ENCODE measurements at regions not wholly inside any gene's neighbourhood (a gene's known extent, or its start where the extent isn't known, plus 50 kb on each side); places are given as distances from the start of the nearest gene placed in this dataset.
"Not testable (repeated sequence)": the region's sequence is repeated elsewhere in the genome, so short reads cannot be mapped to it uniquely, and the experiment has no call there.

GRCh38 chr7:9919-10318 is 182.5 kb upstream of the FAM20C start:
- DNase-seq, result not testable (repeated sequence)

GRCh38 chr7:32565-33280 is 159.6 kb upstream of the FAM20C start:
- not testable (repeated sequence) for DNase-seq

- DNase-seq, result not testable (repeated sequence)
Measured at GRCh38 chr7:35121-35541, 157.2 kb upstream of the FAM20C start.

- DNase-seq, result not testable (repeated sequence)
Measured at GRCh38 chr7:36539-36938, 155.8 kb upstream of the FAM20C start.

- DNase-seq, result not testable (repeated sequence)
Measured at GRCh38 chr7:37656-38055, 154.7 kb upstream of the FAM20C start.

GRCh38 chr7:38444-38843 is 153.9 kb upstream of the FAM20C start:
- not testable (repeated sequence) for DNase-seq

GRCh38 chr7:39984-40740 is 152.2 kb upstream of the FAM20C start:
- not testable (repeated sequence) for DNase-seq

- no peak for DNase-seq
Measured at GRCh38 chr7:40799-41750, 151.3 kb upstream of the FAM20C start.

GRCh38 chr7:41917-42565 is 150.3 kb upstream of the FAM20C start:
- DNase-seq, result no peak

GRCh38 chr7:43791-44540 is 148.4 kb upstream of the FAM20C start:
- no peak for DNase-seq

- DNase-seq, result no peak
Measured at GRCh38 chr7:44541-44896, 147.9 kb upstream of the FAM20C start.

GRCh38 chr7:45106-46090 is 147.0 kb upstream of the FAM20C start:
- DNase-seq, result no peak

- no peak for DNase-seq
Measured at GRCh38 chr7:46123-46829, 146.1 kb upstream of the FAM20C start.

- DNase-seq, result no peak
Measured at GRCh38 chr7:46830-47140, 145.6 kb upstream of the FAM20C start.

- DNase-seq, result no peak
Measured at GRCh38 chr7:51456-52068, 140.8 kb upstream of the FAM20C start.

- DNase-seq, result no peak
Measured at GRCh38 chr7:52100-52499, 140.3 kb upstream of the FAM20C start.

- DNase-seq, result no peak
Measured at GRCh38 chr7:53531-53930, 138.8 kb upstream of the FAM20C start.

- DNase-seq, result no peak
Measured at GRCh38 chr7:54615-55014, 137.8 kb upstream of the FAM20C start.

GRCh38 chr7:55690-56248 is 136.6 kb upstream of the FAM20C start:
- no peak for DNase-seq

Data from C1 segment of cervical spinal cord (tissue), 14 donors.